GM12872 (cell line): ENCODE measurements at regions not wholly inside any gene's neighbourhood (a gene's known extent, or its start where the extent isn't known, plus 50 kb on each side); places are given as distances from the start of the nearest gene placed in this dataset.

ENCODE experiments used
- TF ChIP-seq, protein P1 (sequence below): IDR thresholded peaks from 3 replicates; pipeline ENCODE4 v1.5.1; 2011; ENCODE audit warnings: low read depth, mild to moderate bottlenecking, low read length, moderate library complexity; ENCODE audit not compliant: insufficient read depth

DNA sequence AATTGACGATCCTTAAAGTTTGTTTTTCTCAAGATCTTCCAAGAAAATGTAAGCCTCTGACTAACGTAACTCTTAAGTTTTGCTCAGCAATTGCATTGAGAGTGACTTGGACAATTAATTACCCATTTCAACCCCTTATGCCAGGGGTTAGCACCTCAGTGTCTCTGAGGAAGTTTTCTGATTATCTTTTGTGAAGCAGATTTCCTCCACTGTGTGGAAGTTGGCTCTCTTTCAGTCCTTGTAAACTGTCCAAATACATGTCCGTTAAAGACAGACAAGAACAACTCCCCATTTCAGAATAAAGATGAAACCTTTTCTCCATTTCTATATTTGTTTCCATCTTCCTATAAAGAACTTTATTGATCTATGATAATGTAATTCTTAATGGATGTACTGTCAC lies 296.4 kb upstream of the FMN2 start:
- TF ChIP-seq, protein P1, sequence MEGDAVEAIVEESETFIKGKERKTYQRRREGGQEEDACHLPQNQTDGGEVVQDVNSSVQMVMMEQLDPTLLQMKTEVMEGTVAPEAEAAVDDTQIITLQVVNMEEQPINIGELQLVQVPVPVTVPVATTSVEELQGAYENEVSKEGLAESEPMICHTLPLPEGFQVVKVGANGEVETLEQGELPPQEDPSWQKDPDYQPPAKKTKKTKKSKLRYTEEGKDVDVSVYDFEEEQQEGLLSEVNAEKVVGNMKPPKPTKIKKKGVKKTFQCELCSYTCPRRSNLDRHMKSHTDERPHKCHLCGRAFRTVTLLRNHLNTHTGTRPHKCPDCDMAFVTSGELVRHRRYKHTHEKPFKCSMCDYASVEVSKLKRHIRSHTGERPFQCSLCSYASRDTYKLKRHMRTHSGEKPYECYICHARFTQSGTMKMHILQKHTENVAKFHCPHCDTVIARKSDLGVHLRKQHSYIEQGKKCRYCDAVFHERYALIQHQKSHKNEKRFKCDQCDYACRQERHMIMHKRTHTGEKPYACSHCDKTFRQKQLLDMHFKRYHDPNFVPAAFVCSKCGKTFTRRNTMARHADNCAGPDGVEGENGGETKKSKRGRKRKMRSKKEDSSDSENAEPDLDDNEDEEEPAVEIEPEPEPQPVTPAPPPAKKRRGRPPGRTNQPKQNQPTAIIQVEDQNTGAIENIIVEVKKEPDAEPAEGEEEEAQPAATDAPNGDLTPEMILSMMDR: no peak

DNA sequence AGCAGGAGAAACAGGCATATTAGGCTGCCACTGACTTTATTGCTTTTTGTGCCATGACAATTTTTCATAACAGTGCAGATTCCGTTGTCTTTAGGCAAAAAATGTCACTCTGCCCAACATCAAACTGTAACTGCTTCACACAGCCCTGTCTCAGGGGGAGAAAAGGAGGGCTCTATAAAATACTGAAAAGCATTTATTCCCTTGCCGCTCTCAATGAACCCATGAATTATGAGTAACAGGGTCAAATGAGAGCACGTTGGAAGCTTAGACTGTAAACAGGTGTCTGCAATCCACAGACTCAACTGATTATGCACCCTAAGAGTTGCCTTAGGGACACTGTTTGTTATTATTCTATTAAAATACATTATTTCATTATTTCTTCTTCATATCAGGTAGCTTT lies 292.1 kb upstream of the FMN2 start:
- TF ChIP-seq, protein P1: no peak

DNA sequence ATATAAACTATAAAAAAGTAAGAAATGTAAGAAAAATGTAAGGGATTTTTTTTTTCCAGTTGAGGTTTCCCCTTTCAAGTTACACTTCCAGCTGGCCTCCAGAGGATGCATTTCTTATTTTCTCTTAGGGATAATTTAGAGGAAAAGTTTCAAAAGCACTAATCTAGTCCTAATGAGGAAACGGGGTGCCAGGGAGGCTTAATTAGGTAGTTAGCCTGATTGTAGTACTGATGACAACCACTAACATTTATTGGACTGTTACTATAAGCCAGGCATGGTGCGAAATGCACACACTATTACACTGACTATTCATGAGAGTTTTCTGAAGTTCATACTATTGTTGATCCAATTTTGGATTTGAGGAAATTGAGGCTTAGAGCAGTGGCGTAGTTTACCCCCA lies 290.8 kb upstream of the FMN2 start:
- TF ChIP-seq, protein P1: no peak

DNA sequence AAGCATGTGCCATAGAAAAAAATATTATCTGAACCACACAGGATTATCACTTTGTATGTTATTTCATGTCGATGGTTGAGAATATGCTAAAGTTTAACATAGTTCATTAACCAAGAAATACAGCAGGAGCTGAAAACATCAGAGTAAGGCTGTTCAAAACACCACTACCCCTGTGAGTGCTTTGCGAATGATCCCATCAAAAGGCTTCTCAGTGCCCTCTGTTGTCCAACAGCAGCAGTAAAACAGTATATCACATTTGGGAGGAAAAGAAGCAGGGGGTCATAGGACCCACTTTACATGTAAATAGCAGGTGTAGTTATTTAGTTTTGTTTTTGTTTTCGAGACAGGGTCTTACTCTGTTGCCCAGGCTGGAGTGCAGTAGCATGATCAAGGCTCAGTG lies 289.4 kb upstream of the FMN2 start:
- TF ChIP-seq, protein P1: no peak

DNA sequence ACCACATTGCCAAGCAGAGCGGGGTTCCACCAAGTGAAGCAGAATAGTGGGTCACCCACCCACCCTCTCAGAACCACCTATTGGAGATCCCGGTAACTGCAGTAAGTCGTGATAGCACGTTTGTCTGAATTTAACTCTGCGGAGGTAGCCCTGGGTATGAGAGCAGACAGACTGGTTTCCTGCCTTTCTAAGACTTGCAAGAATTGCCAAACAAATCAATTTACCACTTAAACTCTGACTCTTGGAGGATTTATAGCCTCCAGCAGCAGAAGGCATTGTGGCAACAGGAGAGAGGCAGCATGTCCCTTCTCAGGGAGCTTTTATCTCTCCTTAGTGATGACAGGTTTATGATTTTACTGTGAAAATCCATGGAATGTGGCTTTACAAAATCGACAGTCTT lies 287.9 kb upstream of the FMN2 start:
- TF ChIP-seq, protein P1: no peak

DNA sequence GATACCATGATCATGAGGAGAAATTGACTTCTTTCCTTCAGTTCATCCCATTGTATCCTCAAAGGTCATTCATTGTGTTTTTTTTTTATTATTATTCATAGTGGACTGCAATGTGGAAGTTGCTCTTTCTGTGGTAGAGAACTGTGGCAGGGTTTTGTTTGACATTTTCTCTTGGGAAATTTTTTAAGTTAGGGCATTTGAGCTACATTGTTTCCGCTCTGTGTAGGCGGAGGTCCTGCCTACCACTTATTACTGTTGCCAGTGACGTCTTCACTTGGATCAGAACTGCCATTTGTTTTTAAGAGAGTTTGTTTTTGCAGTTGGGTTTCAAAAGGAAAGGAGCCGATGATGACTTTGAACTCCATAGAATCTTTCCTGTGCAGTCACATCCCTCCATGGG lies 287.4 kb upstream of the FMN2 start:
- TF ChIP-seq, protein P1: no peak

DNA sequence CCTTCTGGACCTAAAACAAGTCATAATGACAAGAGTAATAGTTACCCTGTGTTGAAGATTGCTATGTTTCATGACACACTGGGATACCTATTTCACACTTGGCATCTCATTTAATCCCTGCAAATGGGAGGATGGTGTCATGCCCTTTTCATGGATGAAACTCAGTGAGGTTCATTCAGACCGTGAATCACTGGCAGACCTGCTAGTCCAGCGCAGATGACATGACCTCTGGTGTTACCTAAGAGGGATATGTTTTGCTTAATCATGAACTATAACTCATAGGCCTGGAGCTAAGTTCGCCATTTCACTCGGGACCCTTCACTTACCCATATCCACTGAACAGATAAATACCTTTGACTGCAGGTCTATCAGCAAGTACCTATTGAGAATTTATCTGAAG lies 286.6 kb upstream of the FMN2 start:
- TF ChIP-seq, protein P1: no peak
